Tibial artery (tissue), 4 donors: ENCODE measurements at regions not wholly inside any gene's neighbourhood (a gene's known extent, or its start where the extent isn't known, plus 50 kb on each side); places are given as distances from the start of the nearest gene placed in this dataset.

Experiments used
- DNase-seq, 2 donors: peaks; one replicate each; pipeline ENCODE4 v3.0.0-alpha.2; 2019
- H3K27ac ChIP-seq, 2 donors: fragments of 200-600 bp; sonication (generic) in 1 of 2; 1 replicate in 1 of 2; 2 replicates in 1 of 2; pipeline ENCODE4 v1.5.1; 2018 to 2019; ENCODE audit warnings: mild to moderate bottlenecking in 1 of 2
- H3K27me3 ChIP-seq, 2 donors: fragments of 200-600 bp; sonication (generic) in 1 of 2; one replicate each; pipeline versions ENCODE4 v1.5.1 to v1.6.0; 2016 to 2019
- H3K36me3 ChIP-seq, 3 donors: fragments of 200-600 bp; sonication (generic) in 2 of 3; one replicate each; pipeline ENCODE4 v1.5.1; 2016 to 2019; ENCODE audit warnings: mild to moderate bottlenecking in 2 of 3
- H3K4me1 ChIP-seq, 4 donors: fragments of 200-600 bp; sonication (generic) in 2 of 4; 1 replicate in 3 of 4; 2 replicates in 1 of 4; pipeline ENCODE4 v1.5.1; 2016 to 2019
- H3K4me3 ChIP-seq, 2 donors: fragments of 200-600 bp; sonication (generic) in 1 of 2; 1 replicate in 1 of 2; 2 replicates in 1 of 2; pipeline ENCODE4 v1.5.1; 2018 to 2019; ENCODE audit warnings: mild to moderate bottlenecking in 2 of 2
- H3K9me3 ChIP-seq, 3 donors: fragments of 200-600 bp; sonication (generic) in 1 of 3; one replicate each; pipeline ENCODE4 v1.5.1; 2016 to 2019
- CTCF ChIP-seq, 2 experiments: fragments of 200-600 bp in 1 of 2; fragments of 450-650 bp in 1 of 2; IDR thresholded peaks; one replicate each; pipeline ENCODE4 v1.5.1; 2017 to 2019; ENCODE audit warnings: antibody characterized with exemption in 2 of 2, mild to moderate bottlenecking in 1 of 2, moderate library complexity in 1 of 2
- intact Hi-C: fragments of 100-400 bp; cut with DNase I; formaldehyde crosslinking; loops from one replicate; pipeline ENCODE4 v1.15.0; 2023; ENCODE audit warnings: low total_unique reads

DNA sequence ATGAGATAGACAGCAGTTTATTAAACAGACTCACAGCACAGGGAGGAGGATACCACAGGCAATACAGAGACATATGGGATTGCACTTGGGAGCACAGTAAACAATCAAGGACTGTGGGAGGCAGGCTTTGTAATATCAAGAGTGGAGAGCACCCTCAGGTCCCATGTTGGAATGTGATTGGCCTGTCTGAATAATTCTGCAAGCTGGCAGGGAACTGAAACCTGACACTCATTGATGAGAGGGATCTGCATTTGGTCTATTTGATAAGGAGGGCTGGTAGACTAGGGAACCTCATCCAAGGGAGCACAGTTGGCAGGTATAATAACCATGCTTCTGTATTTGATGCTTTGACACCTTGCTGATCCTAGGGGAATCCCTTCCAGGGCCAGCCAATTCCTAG lies 69.9 kb upstream of the PRMT6 start:
- Histone ChIP-seq H3K9me3 (no peaks in the 10 kb centered on the region), H3K27me3 (no peaks in the 10 kb centered on the region), H3K36me3 (no peaks in the 10 kb centered on the region), H3K27ac (no peak overlapping the region), H3K4me3 (no peak overlapping the region), H3K4me1 (no peaks in the 10 kb centered on the region)
- no peak for TF ChIP-seq CTCF (IDR thresholded peaks at IDR 0.05)
- intact Hi-C loops, result no loop called here
- no peak for DNase-seq

- H3K36me3 ChIP-seq, result no peaks in the 10 kb centered on the region
- H3K4me1 ChIP-seq, result no peaks in the 10 kb centered on the region
- H3K27ac ChIP-seq, result no peak overlapping the region
- no peak overlapping the region for H3K4me3 ChIP-seq
- H3K27me3 ChIP-seq, result no peaks in the 10 kb centered on the region
- no peak for DNase-seq
- intact Hi-C loops, result no loop called here
- no peaks in the 10 kb centered on the region for H3K9me3 ChIP-seq
- no peak for TF ChIP-seq CTCF (IDR thresholded peaks at IDR 0.05)
These were observed 60.5 kb upstream of the PRMT6 start for GRCh38 chr1:106995970-106996369.

DNA sequence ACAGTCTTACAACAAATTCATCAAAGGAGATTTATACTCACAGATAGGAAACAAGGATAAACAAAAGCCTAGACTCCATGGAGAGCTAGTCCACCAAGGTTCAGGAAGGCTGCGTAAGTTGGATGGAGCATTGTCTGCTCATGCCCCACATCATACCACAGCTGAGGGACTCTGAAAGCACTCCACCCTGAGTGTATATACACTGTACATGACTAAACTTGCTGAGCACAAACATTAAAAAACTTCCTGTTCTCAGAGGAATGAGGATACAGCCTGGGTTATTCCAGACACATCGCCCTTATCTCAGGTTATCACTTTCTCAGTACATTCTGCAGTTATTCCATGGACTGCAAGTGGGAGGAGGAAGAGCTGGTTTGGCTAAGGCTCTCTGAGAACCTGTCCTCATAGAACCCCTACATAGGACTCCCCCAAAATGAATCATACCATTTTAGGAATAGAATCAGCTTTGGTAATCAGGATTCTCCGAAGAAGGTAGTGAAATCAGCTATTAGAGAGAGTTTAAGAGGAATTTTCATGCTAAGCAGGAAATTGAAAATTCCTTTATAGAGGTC lies 58.0 kb upstream of the PRMT6 start:
- no peak overlapping the region for H3K4me3 ChIP-seq
- H3K36me3 ChIP-seq, result no peaks in the 10 kb centered on the region
- TF ChIP-seq CTCF (IDR thresholded peaks at IDR 0.05), result no peak
- H3K4me1 ChIP-seq, result no peaks in the 10 kb centered on the region
- no peak overlapping the region for H3K27ac ChIP-seq
- intact Hi-C loops, result no loop called here
- H3K27me3 ChIP-seq, result no peaks in the 10 kb centered on the region
- no peaks in the 10 kb centered on the region for H3K9me3 ChIP-seq
- DNase-seq, result no peak

DNA sequence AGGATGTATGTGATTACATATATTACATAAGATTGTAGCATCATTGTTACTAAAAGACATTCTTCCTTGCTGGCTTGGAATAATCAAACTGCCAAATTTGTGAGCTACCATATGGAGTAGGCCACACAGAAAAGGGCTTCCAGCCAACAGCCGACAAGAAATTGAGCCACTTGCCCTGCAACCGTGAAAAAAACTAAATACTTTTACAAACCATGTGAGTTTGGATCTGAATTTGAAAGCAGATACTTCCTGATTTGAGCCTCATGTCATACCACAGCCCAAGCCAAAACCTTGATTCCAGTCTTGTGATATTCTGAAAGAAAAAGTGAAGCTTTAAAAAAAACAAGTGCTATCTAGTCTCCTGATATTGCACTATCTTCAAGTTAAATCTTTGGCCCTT lies 55.6 kb upstream of the PRMT6 start:
- no peak for TF ChIP-seq CTCF (IDR thresholded peaks at IDR 0.05)
- Histone ChIP-seq H3K36me3 (no peaks in the 10 kb centered on the region), H3K4me3 (no peak overlapping the region), H3K27me3 (no peaks in the 10 kb centered on the region), H3K27ac (no peak overlapping the region), H3K4me1 (no peaks in the 10 kb centered on the region), H3K9me3 (no peaks in the 10 kb centered on the region)
- intact Hi-C loops, result no loop called here
- no peak for DNase-seq

DNA sequence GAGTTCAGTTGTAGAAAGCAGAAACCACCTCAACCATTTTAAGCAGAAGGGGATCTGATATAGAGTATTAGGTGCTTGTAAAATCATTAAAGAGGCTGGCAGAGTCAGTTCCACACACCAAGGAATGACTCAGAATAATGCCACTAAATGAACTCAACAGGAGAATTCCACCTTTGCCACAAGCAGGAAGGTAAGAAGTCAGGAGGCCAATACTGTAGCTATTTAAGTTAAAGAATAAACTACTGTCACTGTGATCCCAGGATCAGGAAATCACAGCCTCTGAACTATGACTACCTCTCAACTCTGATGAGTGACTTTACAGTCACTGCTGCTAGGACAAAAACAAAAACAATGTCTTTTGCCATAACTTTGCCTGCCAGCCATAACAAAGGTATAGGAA lies 52.5 kb upstream of the PRMT6 start:
- H3K4me1 ChIP-seq, result no peaks in the 10 kb centered on the region
- no peak for TF ChIP-seq CTCF (IDR thresholded peaks at IDR 0.05)
- H3K9me3 ChIP-seq, result no peaks in the 10 kb centered on the region
- DNase-seq, result no peak
- H3K27me3 ChIP-seq, result no peaks in the 10 kb centered on the region
- no peak overlapping the region for H3K4me3 ChIP-seq
- H3K27ac ChIP-seq, result no peak overlapping the region
- intact Hi-C loops, result no loop called here
- H3K36me3 ChIP-seq, result no peaks in the 10 kb centered on the region

GRCh38 chr1:107004421-107004820 lies 52.1 kb upstream of the PRMT6 start:
- intact Hi-C loops, result no loop called here
- no peak overlapping the region for H3K27ac ChIP-seq
- TF ChIP-seq CTCF (IDR thresholded peaks at IDR 0.05), result no peak
- H3K4me1 ChIP-seq, result no peaks in the 10 kb centered on the region
- no peak overlapping the region for H3K4me3 ChIP-seq
- no peaks in the 10 kb centered on the region for H3K9me3 ChIP-seq
- H3K36me3 ChIP-seq, result no peaks in the 10 kb centered on the region
- H3K27me3 ChIP-seq, result no peaks in the 10 kb centered on the region
- no peak for DNase-seq
